WTC11 (cell line): ENCODE measurements at regions not wholly inside any gene's neighbourhood (a gene's known extent, or its start where the extent isn't known, plus 50 kb on each side); places are given as distances from the start of the nearest gene placed in this dataset.

Experiments used
- ATAC-seq: fragments of 200-7000 bp; cut with Tn5 transposase; 2 replicates; pipeline ENCODE4 v1.10.0; 2021; ENCODE audit warnings: mild to moderate bottlenecking, moderate library complexity
- CTCF ChIA-PET: fragments of 300-600 bp; sonication (Branson Sonifier 250); formaldehyde crosslinking; loops from one replicate; lab custom pipeline; 2021; ENCODE audit warnings: antibody characterized with exemption; lab: Charles Lee
- POLR2A ChIA-PET: fragments of 350-600 bp; sonication (Branson Sonifier 250); formaldehyde crosslinking; loops from one replicate; lab custom pipeline; 2021; ENCODE audit warnings: antibody characterized with exemption; lab: Charles Lee
- DNase-seq: peaks from one replicate; pipeline ENCODE4 v3.0.0; 2021; ENCODE audit warnings: low spot score
- H3K27ac Mint-ChIP-seq: 2 replicates; pipeline ENCODE4 v1.8.0; 2021; ENCODE audit warnings: mixed read lengths
- H3K27me3 Mint-ChIP-seq: 2 replicates; pipeline ENCODE4 v1.8.0; 2021; ENCODE audit warnings: low read depth, mild to moderate bottlenecking, moderate library complexity, mixed read lengths
- H3K36me3 Mint-ChIP-seq: 2 replicates; pipeline ENCODE4 v1.8.0; 2021; ENCODE audit warnings: mixed read lengths
- H3K4me1 Mint-ChIP-seq: 2 replicates; pipeline ENCODE4 v1.8.0; 2022; ENCODE audit warnings: mixed read lengths
- H3K4me3 Mint-ChIP-seq: 2 replicates; pipeline ENCODE4 v1.8.0; 2021; ENCODE audit warnings: mild to moderate bottlenecking, moderate library complexity, mixed read lengths
- H3K9me3 Mint-ChIP-seq: 2 replicates; pipeline ENCODE4 v1.8.0; 2021; ENCODE audit warnings: mixed read lengths
- ESRRA ChIP-seq: sonication (generic); formaldehyde crosslinking; IDR thresholded peaks from 2 replicates; pipeline ENCODE4 v1.8.1; 2022; ENCODE audit warnings: mild to moderate bottlenecking, missing genetic modification reagents, borderline replicate concordance
- FOXK1 ChIP-seq: sonication (generic); formaldehyde crosslinking; IDR thresholded peaks from 2 replicates; pipeline ENCODE4 v1.8.0; 2022; ENCODE audit warnings: mild to moderate bottlenecking, moderate library complexity, missing genetic modification reagents
- FOXP1 ChIP-seq: sonication (generic); formaldehyde crosslinking; IDR thresholded peaks from 2 replicates; pipeline ENCODE4 v1.8.0; 2022; ENCODE audit warnings: missing genetic modification reagents, mild to moderate bottlenecking, moderate library complexity, borderline replicate concordance
- GABPB1 ChIP-seq: sonication (generic); formaldehyde crosslinking; IDR thresholded peaks from 2 replicates; pipeline ENCODE4 v1.8.1; 2023; ENCODE audit warnings: mild to moderate bottlenecking, missing genetic modification reagents
- GRHL2 ChIP-seq: fragments of 250-450 bp; sonication (Bioruptor Pico); IDR thresholded peaks from 2 replicates; pipeline ENCODE4 v1.8.0; 2022; ENCODE audit warnings: mild to moderate bottlenecking, moderate library complexity; ENCODE audit not compliant: insufficient replicate concordance, severe bottlenecking
- GTF2I ChIP-seq: fragments of 250-450 bp; sonication (Bioruptor Pico); conservative IDR thresholded peaks from 2 replicates; pipeline ENCODE4 v1.4.0; 2021; ENCODE audit warnings: mild to moderate bottlenecking
- IRF2 ChIP-seq: sonication (generic); formaldehyde crosslinking; IDR thresholded peaks from 2 replicates; pipeline ENCODE4 v1.8.0; 2022; ENCODE audit warnings: low read depth, missing genetic modification reagents, borderline replicate concordance
- KAT7 ChIP-seq: sonication (generic); formaldehyde crosslinking; IDR thresholded peaks from 2 replicates; pipeline ENCODE4 v1.8.1; 2023; ENCODE audit warnings: missing genetic modification reagents, mild to moderate bottlenecking, borderline replicate concordance
- MXD4 ChIP-seq: fragments of 250-450 bp; sonication (Bioruptor Pico); IDR thresholded peaks from 2 replicates; pipeline ENCODE4 v1.8.0; 2021; ENCODE audit warnings: mild to moderate bottlenecking, moderate library complexity, borderline replicate concordance
- MYBL2 ChIP-seq: sonication (generic); formaldehyde crosslinking; IDR thresholded peaks from 2 replicates; pipeline ENCODE4 v1.8.1; 2023; ENCODE audit warnings: mild to moderate bottlenecking, moderate library complexity, missing genetic modification reagents
- PRRX2 ChIP-seq: fragments of 250-450 bp; sonication (Bioruptor Pico); IDR thresholded peaks from 2 replicates; pipeline ENCODE4 v1.8.0; 2021; ENCODE audit warnings: mild to moderate bottlenecking
- RELA ChIP-seq: sonication (generic); formaldehyde crosslinking; IDR thresholded peaks from 2 replicates; pipeline ENCODE4 v1.8.1; 2022; ENCODE audit warnings: missing genetic modification reagents, mild to moderate bottlenecking, borderline replicate concordance
- SP1 ChIP-seq: sonication (generic); formaldehyde crosslinking; conservative IDR thresholded peaks from 2 replicates; pipeline ENCODE4 v1.8.1; 2022; ENCODE audit warnings: missing genetic modification reagents
- ZBTB21 ChIP-seq: sonication (generic); formaldehyde crosslinking; IDR thresholded peaks from 2 replicates; pipeline ENCODE4 v1.8.1; 2023; ENCODE audit warnings: mild to moderate bottlenecking, missing genetic modification reagents, borderline replicate concordance
- ZBTB43 ChIP-seq: sonication (generic); formaldehyde crosslinking; IDR thresholded peaks from 2 replicates; pipeline ENCODE4 v1.8.1; 2023; ENCODE audit warnings: mild to moderate bottlenecking, missing genetic modification reagents
- ZNF317 ChIP-seq: sonication (generic); formaldehyde crosslinking; IDR thresholded peaks from 2 replicates; pipeline ENCODE4 v1.8.1; 2023; ENCODE audit warnings: low read depth, mild to moderate bottlenecking, moderate library complexity, missing genetic modification reagents, borderline replicate concordance
- ZNF416 ChIP-seq: fragments of 250-450 bp; sonication (Bioruptor Pico); IDR thresholded peaks from 2 replicates; pipeline ENCODE4 v1.9.0; 2021; ENCODE audit warnings: mild to moderate bottlenecking, inconsistent platforms
- TF ChIP-seq, protein P1 (sequence below): sonication (generic); formaldehyde crosslinking; IDR thresholded peaks from 2 replicates; pipeline ENCODE4 v1.8.1; 2022; ENCODE audit warnings: low read depth, mild to moderate bottlenecking, moderate library complexity, missing genetic modification reagents, borderline replicate concordance
- TF ChIP-seq, protein P2 (sequence below): fragments of 200-600 bp; IDR thresholded peaks from 2 replicates; pipeline ENCODE4 v1.8.0; 2022; ENCODE audit warnings: antibody characterized with exemption

DNA sequence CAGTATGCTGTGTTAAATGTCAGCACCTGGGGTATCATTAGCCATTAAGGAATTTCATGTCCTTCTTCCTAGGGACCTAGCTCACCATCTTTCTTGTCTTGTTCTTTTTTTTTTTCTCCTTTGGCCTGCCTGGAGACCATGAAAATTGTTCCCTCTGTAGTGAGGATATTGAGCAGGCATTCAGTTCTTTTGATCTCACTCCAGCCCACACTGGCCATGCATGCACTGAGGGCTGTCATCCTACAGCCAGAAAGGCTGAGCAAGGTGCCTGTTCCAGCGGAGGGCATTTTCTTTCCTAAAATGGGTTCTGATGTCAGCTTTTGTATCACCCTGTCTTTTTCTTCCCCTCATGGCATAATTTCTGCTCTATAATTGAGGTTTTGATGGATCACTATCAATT is 275.9 kb upstream of the HAND2 start:
- ChIA-PET POLR2A (no interaction called here), CTCF (no interaction called here)
- H3K27ac Mint-ChIP-seq = no peak overlapping the region
- no peaks in the 10 kb centered on the region for H3K9me3 Mint-ChIP-seq
- no peak for ATAC-seq
- no peaks in the 10 kb centered on the region for H3K36me3 Mint-ChIP-seq
- no peak for TF ChIP-seq ZBTB43 (CRISPR knock-in tag)
- no peak for TF ChIP-seq GRHL2 (CRISPR knock-in tag)
- no peak for TF ChIP-seq GABPB1 (CRISPR knock-in tag)
- TF ChIP-seq PRRX2 = no peak
- no peak for TF ChIP-seq KAT7 (CRISPR knock-in tag)
- TF ChIP-seq ZNF317 (CRISPR knock-in tag) = no peak
- TF ChIP-seq ESRRA (CRISPR knock-in tag) = no peak
- no peak for TF ChIP-seq SP1 (CRISPR knock-in tag)
- no peak for DNase-seq
- no peak overlapping the region for H3K4me3 Mint-ChIP-seq
- H3K4me1 Mint-ChIP-seq = peaks cover 9% of the 10 kb centered on the region
- no peaks in the 10 kb centered on the region for H3K27me3 Mint-ChIP-seq

DNA sequence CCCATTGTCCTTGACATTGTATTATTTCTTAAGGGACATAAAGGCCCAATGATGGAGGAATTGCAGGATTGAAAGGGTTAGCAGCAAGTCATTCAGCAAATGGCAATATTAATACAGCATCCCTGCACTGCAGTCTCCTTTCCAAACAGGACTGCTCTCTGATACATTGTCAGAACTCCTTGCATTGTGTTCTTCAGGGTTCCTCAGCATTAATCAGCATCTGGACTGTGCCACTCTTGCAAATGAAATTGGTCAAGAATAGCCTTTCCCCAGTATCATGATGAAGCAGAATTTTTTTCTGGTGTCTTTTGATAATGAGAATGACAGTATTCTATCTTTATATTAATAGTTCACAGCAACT is 272.6 kb upstream of the HAND2 start:
- Mint-ChIP-seq H3K36me3 (no peaks in the 10 kb centered on the region), H3K9me3 (no peaks in the 10 kb centered on the region), H3K27ac (no peak overlapping the region), H3K4me3 (no peak overlapping the region), H3K4me1 (peaks cover 10% of the 10 kb centered on the region), H3K27me3 (no peaks in the 10 kb centered on the region)
- ChIA-PET CTCF (interaction anchor here (1.6 kb wide), 1 partner anchor 50 kb away, joined by 5 read pairs; no protein-coding TSS in a partner anchor), POLR2A (no interaction called here)
- DNase-seq (no peak), ATAC-seq (no peak)
- TF ChIP-seq ZNF416 (CRISPR knock-in tag) = no peak

DNA sequence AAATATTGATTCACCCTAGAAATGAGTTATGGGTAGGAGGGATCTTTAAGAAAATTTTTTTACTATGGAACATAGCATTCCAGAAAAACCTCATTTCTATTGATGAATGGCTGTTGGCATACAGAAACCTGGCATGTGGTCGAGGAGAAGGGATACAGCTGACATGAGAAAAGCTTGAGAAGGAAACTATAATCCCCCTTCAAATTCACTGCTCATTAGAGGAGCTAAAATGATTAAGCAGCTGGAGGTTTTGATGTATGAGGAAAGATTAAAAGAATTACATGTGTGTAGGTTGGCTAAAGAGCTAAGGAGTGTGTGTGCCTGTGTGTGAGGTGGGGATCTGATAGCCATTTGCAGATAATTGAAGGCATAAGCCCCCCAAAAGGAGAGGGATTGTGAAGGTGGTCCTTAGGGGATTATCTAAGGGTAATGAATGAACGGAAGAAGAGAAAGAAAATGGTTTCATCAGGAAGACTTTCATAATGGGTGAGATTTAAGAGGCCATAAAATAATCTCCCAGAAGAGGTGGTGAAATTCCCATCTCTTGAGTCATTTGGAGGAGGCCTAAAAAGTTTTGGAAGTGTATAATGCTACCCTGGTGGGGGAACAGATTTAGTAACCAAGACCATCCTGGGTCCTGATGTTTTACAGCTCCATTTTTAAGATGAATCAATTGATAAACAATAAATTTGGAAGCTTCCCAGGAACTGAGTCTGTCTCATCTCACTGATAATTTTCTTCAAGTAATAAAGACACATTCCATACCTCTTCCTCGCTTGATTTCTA is 272.0 kb upstream of the HAND2 start:
- Mint-ChIP-seq H3K27ac (no peak overlapping the region), H3K9me3 (no peaks in the 10 kb centered on the region), H3K36me3 (no peaks in the 10 kb centered on the region), H3K4me3 (no peak overlapping the region), H3K4me1 (peaks cover 10% of the 10 kb centered on the region), H3K27me3 (no peaks in the 10 kb centered on the region)
- DNase-seq = no peak
- TF ChIP-seq MYBL2 (no peak), MXD4 (no peak), FOXK1 (CRISPR knock-in tag) (no peak), GTF2I (CRISPR knock-in tag) (no peak), RELA (CRISPR knock-in tag) (no peak), ZBTB21 (CRISPR knock-in tag) (no peak), FOXP1 (CRISPR knock-in tag) (no peak), IRF2 (CRISPR knock-in tag) (no peak)
- TF ChIP-seq, protein P1, sequence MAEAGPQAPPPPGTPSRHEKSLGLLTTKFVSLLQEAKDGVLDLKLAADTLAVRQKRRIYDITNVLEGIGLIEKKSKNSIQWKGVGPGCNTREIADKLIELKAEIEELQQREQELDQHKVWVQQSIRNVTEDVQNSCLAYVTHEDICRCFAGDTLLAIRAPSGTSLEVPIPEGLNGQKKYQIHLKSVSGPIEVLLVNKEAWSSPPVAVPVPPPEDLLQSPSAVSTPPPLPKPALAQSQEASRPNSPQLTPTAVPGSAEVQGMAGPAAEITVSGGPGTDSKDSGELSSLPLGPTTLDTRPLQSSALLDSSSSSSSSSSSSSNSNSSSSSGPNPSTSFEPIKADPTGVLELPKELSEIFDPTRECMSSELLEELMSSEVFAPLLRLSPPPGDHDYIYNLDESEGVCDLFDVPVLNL = no peak
- TF ChIP-seq, protein P2, sequence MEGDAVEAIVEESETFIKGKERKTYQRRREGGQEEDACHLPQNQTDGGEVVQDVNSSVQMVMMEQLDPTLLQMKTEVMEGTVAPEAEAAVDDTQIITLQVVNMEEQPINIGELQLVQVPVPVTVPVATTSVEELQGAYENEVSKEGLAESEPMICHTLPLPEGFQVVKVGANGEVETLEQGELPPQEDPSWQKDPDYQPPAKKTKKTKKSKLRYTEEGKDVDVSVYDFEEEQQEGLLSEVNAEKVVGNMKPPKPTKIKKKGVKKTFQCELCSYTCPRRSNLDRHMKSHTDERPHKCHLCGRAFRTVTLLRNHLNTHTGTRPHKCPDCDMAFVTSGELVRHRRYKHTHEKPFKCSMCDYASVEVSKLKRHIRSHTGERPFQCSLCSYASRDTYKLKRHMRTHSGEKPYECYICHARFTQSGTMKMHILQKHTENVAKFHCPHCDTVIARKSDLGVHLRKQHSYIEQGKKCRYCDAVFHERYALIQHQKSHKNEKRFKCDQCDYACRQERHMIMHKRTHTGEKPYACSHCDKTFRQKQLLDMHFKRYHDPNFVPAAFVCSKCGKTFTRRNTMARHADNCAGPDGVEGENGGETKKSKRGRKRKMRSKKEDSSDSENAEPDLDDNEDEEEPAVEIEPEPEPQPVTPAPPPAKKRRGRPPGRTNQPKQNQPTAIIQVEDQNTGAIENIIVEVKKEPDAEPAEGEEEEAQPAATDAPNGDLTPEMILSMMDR = no peak
- ATAC-seq = no peak
- ChIA-PET CTCF (interaction anchor here (1.6 kb wide), 1 partner anchor 49 kb away, joined by 5 read pairs; no protein-coding TSS in a partner anchor), POLR2A (no interaction called here)
